MCF 10A (cell line): ENCODE measurements at regions not wholly inside any gene's neighbourhood (a gene's known extent, or its start where the extent isn't known, plus 50 kb on each side); places are given as distances from the start of the nearest gene placed in this dataset.

Experiments
- BruUV-seq: library from RNA; stranded (reverse); fragments of 400-500 nt; replicated peaks from 2 replicates; lab custom pipeline; 2021; lab: Mats Ljungman, UMichigan
- CTCF ChIA-PET: fragments of 300-600 bp; sonication (Branson Sonifier 250); formaldehyde crosslinking; extraction: SDS; loops from one replicate; lab custom pipeline; 2021; ENCODE audit warnings: antibody characterized with exemption, inconsistent platforms; lab: Yijun Ruan, JAX
- POLR2A ChIA-PET: fragments of 300-600, 350-650 bp; sonication (Branson Sonifier 250); formaldehyde crosslinking; extraction: SDS; loops from one replicate; lab custom pipeline; 2020; ENCODE audit warnings: antibody characterized with exemption, inconsistent platforms; lab: Yijun Ruan, JAX
- DNase-seq: peaks from one replicate; pipeline ENCODE4 v3.0.0-alpha.2; 2018; ENCODE audit not compliant: unreplicated experiment
- H3K27ac Mint-ChIP-seq: one replicate; pipeline ENCODE4 v1.8.0; 2022; ENCODE audit warnings: mild to moderate bottlenecking, low read depth, mixed read lengths; ENCODE audit not compliant: unreplicated experiment
- H3K27me3 Mint-ChIP-seq: one replicate; pipeline ENCODE4 v1.8.0; 2022; ENCODE audit warnings: mixed read lengths; ENCODE audit not compliant: insufficient read depth, unreplicated experiment
- H3K36me3 Mint-ChIP-seq: one replicate; pipeline ENCODE4 v1.8.0; 2022; ENCODE audit warnings: mild to moderate bottlenecking, moderate library complexity, mixed read lengths; ENCODE audit not compliant: insufficient read depth, unreplicated experiment
- H3K4me1 Mint-ChIP-seq: one replicate; pipeline ENCODE4 v1.8.0; 2022; ENCODE audit warnings: mixed read lengths; ENCODE audit not compliant: insufficient read depth, unreplicated experiment
- H3K4me3 Mint-ChIP-seq: one replicate; pipeline ENCODE4 v1.8.0; 2022; ENCODE audit warnings: mild to moderate bottlenecking, moderate library complexity, mixed read lengths; ENCODE audit not compliant: unreplicated experiment
- H3K9me3 Mint-ChIP-seq: one replicate; pipeline ENCODE4 v1.8.0; 2022; ENCODE audit warnings: mixed read lengths; ENCODE audit not compliant: unreplicated experiment
- CTCF ChIP-seq: fragments of 200-600 bp; IDR thresholded peaks from one replicate; pipeline ENCODE4 v1.8.0; 2022; ENCODE audit warnings: antibody characterized with exemption, mild to moderate bottlenecking; ENCODE audit not compliant: unreplicated experiment
- intact Hi-C: fragments of 100-400 bp; cut with micrococcal nuclease; formaldehyde crosslinking; loops from 2 replicates; pipeline ENCODE4 v1.14.1; 2022

GRCh38 chr2:144320491-144320890 lies 199.4 kb downstream of the ZEB2 start:
- peak; percentile 69 for DNase-seq
- no peak for TF ChIP-seq CTCF
- no peaks in the 10 kb centered on the region for H3K27me3 Mint-ChIP-seq
- no peak overlapping the region for H3K4me3 Mint-ChIP-seq
- intact Hi-C loops, result no loop called here
- no peaks in the 10 kb centered on the region for H3K36me3 Mint-ChIP-seq
- no TSS peak for BruUV-seq
- peak overlapping the region; percentile 88 for H3K27ac Mint-ChIP-seq
- H3K4me1 Mint-ChIP-seq, result peaks cover 29% of the 10 kb centered on the region
- ChIA-PET POLR2A (interaction anchor here (1.0 to 2.5 kb wide), 3 partner anchors 10 to 299 kb away, joined by 3 to 12 read pairs (median 3); a partner anchor contains a TSS), CTCF (interaction anchor here (0.5 to 1.5 kb wide), 2 partner anchors 24 to 84 kb away, joined by 3 to 5 read pairs; no protein-coding TSS in a partner anchor)
- H3K9me3 Mint-ChIP-seq, result no peaks in the 10 kb centered on the region

- no peaks in the 10 kb centered on the region for H3K36me3 Mint-ChIP-seq
- no peaks in the 10 kb centered on the region for H3K27me3 Mint-ChIP-seq
- DNase-seq, result no peak
- intact Hi-C loops, result no loop called here
- BruUV-seq, result no TSS peak
- ChIA-PET POLR2A (interaction anchor here (0.9 kb wide), 1 partner anchor 8 kb away, joined by 4 read pairs; no protein-coding TSS in a partner anchor), CTCF (interaction anchor here (1.0 kb wide), 1 partner anchor 247 kb away, joined by 6 read pairs; no protein-coding TSS in a partner anchor)
- peaks cover 6% of the 10 kb centered on the region for H3K9me3 Mint-ChIP-seq
- H3K4me3 Mint-ChIP-seq, result no peak overlapping the region
- H3K4me1 Mint-ChIP-seq, result peaks cover 11% of the 10 kb centered on the region
- no peak for TF ChIP-seq CTCF
- no peak overlapping the region for H3K27ac Mint-ChIP-seq
Measured at GRCh38 chr2:144317071-144317738, 202.7 kb downstream of the ZEB2 start.

- ChIA-PET POLR2A (interaction anchor here (1.0 to 1.2 kb wide), 3 partner anchors 10 to 22 kb away, joined by 3 read pairs; no protein-coding TSS in a partner anchor), CTCF (interaction anchor here (0.7 kb wide), 1 partner anchor 9 kb away, joined by 4 read pairs; no protein-coding TSS in a partner anchor)
- Mint-ChIP-seq H3K4me1 (no peaks in the 10 kb centered on the region), H3K27ac (no peak overlapping the region), H3K4me3 (no peak overlapping the region), H3K36me3 (no peaks in the 10 kb centered on the region), H3K9me3 (peaks cover 7% of the 10 kb centered on the region), H3K27me3 (no peaks in the 10 kb centered on the region)
- intact Hi-C loops, result no loop called here
- BruUV-seq, result no TSS peak
- no peak for TF ChIP-seq CTCF
- no peak for DNase-seq
Measured at GRCh38 chr2:144310889-144311608, 208.9 kb downstream of the ZEB2 start.

- Mint-ChIP-seq H3K9me3 (peaks cover 7% of the 10 kb centered on the region), H3K27ac (no peak overlapping the region), H3K4me1 (no peaks in the 10 kb centered on the region), H3K4me3 (no peak overlapping the region), H3K27me3 (no peaks in the 10 kb centered on the region), H3K36me3 (no peaks in the 10 kb centered on the region)
- ChIA-PET CTCF (interaction anchor here (0.7 kb wide), 1 partner anchor 9 kb away, joined by 4 read pairs; no protein-coding TSS in a partner anchor), POLR2A (interaction anchor here (1.0 to 1.2 kb wide), 2 partner anchors 10 to 21 kb away, joined by 3 read pairs; no protein-coding TSS in a partner anchor)
- TF ChIP-seq CTCF, result no peak
- intact Hi-C loops, result no loop called here
- BruUV-seq, result no TSS peak
- DNase-seq, result no peak
Measured at GRCh38 chr2:144310484-144310883, 209.4 kb downstream of the ZEB2 start.
